ENCODE measurements at regions not wholly inside any gene's neighbourhood (a gene's known extent, or its start where the extent isn't known, plus 50 kb on each side); places are given as distances from the start of the nearest gene placed in this dataset.

DNA sequence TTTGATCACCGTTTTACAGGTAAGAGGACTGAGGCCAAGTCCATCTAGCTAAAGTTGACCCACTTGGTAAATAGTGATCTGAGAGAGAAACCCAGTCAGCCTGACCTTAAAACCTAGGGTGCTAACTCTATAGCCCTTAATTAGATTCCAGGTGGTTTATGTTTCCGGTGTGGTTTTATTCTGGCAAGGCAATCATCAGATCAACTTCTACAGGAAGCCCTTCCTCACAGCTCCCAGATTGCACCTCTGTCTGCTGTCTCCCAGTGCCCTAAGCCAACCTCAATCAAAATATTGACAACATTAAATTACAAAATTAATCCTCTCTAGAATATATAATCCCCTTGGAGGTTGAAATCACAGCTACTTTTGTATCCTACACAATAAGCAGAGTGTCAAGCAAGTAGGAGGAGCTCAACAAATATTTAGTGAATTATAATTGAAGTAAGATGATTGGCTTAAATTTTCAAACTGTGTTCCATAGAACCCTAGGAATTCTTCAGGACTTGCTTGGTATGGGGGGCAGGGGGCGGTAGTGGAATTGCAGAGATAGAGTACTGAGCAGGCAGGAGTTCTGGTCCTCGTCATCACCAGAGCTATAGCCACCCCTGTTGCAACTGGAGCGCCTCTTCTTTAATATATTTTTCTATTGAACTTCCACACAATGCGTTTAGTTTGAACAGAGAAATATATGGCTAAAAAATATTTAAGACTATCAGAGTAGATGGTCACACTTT is 692.8 kb upstream of the LRRN3 start:
- H3K4me3 ChIP-seq (ENCODE audit: low read length): no peak overlapping the region
- no peak for DNase-seq (ENCODE audit: low read depth)
- TF ChIP-seq, protein P1, sequence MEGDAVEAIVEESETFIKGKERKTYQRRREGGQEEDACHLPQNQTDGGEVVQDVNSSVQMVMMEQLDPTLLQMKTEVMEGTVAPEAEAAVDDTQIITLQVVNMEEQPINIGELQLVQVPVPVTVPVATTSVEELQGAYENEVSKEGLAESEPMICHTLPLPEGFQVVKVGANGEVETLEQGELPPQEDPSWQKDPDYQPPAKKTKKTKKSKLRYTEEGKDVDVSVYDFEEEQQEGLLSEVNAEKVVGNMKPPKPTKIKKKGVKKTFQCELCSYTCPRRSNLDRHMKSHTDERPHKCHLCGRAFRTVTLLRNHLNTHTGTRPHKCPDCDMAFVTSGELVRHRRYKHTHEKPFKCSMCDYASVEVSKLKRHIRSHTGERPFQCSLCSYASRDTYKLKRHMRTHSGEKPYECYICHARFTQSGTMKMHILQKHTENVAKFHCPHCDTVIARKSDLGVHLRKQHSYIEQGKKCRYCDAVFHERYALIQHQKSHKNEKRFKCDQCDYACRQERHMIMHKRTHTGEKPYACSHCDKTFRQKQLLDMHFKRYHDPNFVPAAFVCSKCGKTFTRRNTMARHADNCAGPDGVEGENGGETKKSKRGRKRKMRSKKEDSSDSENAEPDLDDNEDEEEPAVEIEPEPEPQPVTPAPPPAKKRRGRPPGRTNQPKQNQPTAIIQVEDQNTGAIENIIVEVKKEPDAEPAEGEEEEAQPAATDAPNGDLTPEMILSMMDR (conservative IDR thresholded peaks at IDR 0.05; ENCODE audit: low read depth, low read length): no peak

DNA sequence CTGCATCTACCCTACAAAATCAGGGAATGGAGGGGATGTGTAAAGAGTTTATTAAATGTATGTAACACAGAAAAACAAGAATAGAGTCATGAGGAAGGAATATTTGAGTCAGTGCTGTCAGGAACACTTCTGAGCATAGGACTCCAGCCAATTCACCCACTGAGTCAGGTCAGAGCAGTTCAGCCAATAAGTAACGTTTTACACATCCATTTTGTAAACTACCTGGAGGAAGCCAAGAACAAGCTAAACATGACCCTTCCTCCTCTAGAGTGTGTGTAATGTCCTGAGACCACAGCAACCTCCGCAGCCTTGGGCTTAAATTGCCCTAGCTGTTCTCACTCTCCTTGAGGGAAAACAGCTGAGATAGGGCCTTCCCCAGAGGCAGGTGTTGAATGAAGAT is 691.5 kb upstream of the LRRN3 start:
- TF ChIP-seq, protein P1 (conservative IDR thresholded peaks at IDR 0.05; ENCODE audit: low read depth, low read length): no peak
- no peak overlapping the region for H3K4me3 ChIP-seq (ENCODE audit: low read length)
- DNase-seq (ENCODE audit: low read depth): no peak

GRCh38 chr7:110400411-110400810 is 690.5 kb upstream of the LRRN3 start:
- TF ChIP-seq, protein P1 (conservative IDR thresholded peaks at IDR 0.05; ENCODE audit: low read depth, low read length): no peak
- no peak for DNase-seq (ENCODE audit: low read depth)
- no peak overlapping the region for H3K4me3 ChIP-seq (ENCODE audit: low read length)

DNA sequence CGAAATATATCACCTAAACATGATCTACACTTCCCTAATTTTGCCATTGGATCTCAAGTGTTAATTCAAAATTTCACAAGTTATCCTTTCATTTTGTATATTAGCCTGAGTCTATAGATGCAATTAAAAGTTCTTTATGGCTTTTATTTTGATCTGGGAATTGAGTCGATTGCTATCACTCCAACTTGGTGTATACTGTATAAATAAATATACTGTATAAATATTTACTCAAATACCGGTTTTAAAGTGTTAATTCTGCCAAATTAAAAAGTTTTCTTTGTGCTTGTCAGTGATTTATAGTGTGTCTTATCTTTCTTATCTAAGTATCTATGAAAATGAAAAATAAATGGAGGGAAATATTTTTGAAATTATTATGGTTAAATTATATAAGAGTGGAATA is 683.7 kb upstream of the LRRN3 start:
- no peak for DNase-seq (ENCODE audit: low read depth)
- TF ChIP-seq, protein P1 (conservative IDR thresholded peaks at IDR 0.05; ENCODE audit: low read depth, low read length): no peak
- no peak overlapping the region for H3K4me3 ChIP-seq (ENCODE audit: low read length)

GRCh38 chr7:110407706-110408105 is 683.2 kb upstream of the LRRN3 start:
- no peak for DNase-seq (ENCODE audit: low read depth)
- TF ChIP-seq, protein P1 (conservative IDR thresholded peaks at IDR 0.05; ENCODE audit: low read depth, low read length): no peak
- no peak overlapping the region for H3K4me3 ChIP-seq (ENCODE audit: low read length)

GRCh38 chr7:110412614-110413013 is 678.3 kb upstream of the LRRN3 start:
- DNase-seq (ENCODE audit: low read depth): no peak
- no peak overlapping the region for H3K4me3 ChIP-seq (ENCODE audit: low read length)
- TF ChIP-seq, protein P1 (conservative IDR thresholded peaks at IDR 0.05; ENCODE audit: low read depth, low read length): no peak

- no peak for DNase-seq (ENCODE audit: low read depth)
- no peak overlapping the region for H3K4me3 ChIP-seq (ENCODE audit: low read length)
- TF ChIP-seq, protein P1 (conservative IDR thresholded peaks at IDR 0.05; ENCODE audit: low read depth, low read length): no peak
These were observed 677.9 kb upstream of the LRRN3 start for GRCh38 chr7:110413038-110413437.
